Epithelial cell of proximal tubule (primary cell): ENCODE measurements at regions not wholly inside any gene's neighbourhood (a gene's known extent, or its start where the extent isn't known, plus 50 kb on each side); places are given as distances from the start of the nearest gene placed in this dataset.

Experiments
- DNase-seq: peaks from one replicate; pipeline ENCODE4 v3.0.0-alpha.2; 2011; ENCODE audit warnings: low read depth
- H3K4me3 ChIP-seq: 2 replicates; pipeline ENCODE4 v1.5.1; 2011; ENCODE audit warnings: low read depth, mild to moderate bottlenecking, low read length
- TF ChIP-seq, protein P1 (sequence below): conservative IDR thresholded peaks from 2 replicates; pipeline ENCODE4 v1.5.1; 2012; ENCODE audit warnings: low read depth, mild to moderate bottlenecking, low read length

DNA sequence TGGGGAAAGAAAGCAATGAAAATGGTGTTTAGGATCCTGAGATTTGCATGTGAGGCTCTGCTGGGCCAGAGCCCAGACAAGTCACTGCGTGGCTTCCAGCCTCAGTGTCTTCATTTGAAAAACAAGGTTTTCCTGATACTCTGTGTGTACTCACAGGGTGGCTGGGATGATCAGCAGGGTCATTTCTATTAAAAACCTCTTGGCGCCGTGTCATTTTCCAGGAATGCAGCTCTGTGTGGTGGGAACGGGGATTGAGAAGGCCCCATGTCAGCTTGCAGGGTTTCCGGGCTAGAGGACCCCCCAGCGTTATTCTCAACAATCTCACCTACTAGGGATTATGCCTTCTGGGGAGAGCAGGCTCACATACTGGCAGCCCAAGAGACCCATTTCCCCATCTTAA is 73.5 kb downstream of the FOXL1 start:
- DNase-seq = no peak
- TF ChIP-seq, protein P1, sequence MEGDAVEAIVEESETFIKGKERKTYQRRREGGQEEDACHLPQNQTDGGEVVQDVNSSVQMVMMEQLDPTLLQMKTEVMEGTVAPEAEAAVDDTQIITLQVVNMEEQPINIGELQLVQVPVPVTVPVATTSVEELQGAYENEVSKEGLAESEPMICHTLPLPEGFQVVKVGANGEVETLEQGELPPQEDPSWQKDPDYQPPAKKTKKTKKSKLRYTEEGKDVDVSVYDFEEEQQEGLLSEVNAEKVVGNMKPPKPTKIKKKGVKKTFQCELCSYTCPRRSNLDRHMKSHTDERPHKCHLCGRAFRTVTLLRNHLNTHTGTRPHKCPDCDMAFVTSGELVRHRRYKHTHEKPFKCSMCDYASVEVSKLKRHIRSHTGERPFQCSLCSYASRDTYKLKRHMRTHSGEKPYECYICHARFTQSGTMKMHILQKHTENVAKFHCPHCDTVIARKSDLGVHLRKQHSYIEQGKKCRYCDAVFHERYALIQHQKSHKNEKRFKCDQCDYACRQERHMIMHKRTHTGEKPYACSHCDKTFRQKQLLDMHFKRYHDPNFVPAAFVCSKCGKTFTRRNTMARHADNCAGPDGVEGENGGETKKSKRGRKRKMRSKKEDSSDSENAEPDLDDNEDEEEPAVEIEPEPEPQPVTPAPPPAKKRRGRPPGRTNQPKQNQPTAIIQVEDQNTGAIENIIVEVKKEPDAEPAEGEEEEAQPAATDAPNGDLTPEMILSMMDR = no peak
- H3K4me3 ChIP-seq = no peak overlapping the region

DNA sequence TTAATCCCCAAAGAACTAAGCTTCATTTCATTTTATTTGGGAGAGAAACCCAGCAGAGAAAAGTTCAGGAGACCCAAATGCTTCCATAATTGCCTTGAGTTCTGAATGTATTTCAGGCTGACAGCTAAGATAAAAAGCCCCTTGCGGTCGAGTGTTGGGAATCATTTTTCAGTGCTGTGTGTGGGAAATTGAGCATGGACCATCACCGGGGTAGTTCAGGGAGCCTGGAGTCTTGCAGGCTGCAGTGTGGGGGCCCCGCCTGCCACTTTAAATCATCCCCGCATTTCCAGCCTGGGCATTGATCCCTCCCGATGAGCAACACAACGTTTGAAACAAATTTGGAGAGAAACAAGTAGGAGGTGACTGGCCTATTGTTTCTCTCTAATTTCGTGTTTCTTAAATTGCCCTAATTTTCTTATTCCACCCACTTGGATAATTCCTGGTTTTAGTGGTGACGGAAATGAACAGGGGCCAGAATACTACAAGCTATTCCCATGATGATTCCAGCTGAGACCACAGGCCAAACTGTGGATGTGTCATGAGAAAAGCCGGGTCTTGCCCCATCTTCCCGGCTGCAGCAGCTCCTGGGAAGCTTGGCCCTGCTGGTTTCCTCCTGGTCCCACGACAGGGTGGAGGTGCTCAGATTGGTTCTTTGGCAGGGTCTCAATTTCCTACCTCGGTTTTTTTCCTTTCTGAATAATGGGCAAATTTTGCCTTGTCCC is 75.1 kb downstream of the FOXL1 start:
- DNase-seq = no peak
- TF ChIP-seq, protein P1 = no peak
- no peak overlapping the region for H3K4me3 ChIP-seq

DNA sequence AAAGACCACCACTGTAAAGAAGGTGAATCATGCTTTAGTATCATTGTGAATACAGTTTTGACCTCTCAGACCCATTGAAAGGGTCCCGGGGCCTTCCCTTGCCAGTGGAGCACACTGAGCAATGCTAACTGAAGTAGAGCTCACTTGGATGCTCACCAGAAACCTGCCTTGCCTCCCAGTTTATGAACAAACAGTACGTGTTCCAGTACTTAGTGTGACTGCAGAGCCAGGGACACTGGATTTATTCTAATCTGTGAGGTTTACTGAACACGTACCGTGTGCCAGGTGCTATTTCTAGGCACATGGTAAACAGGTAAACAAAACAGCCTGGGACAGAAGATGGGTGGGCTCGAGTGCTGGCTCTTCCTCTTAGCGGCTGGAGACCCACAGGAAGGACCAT is 79.6 kb downstream of the FOXL1 start:
- H3K4me3 ChIP-seq = no peak overlapping the region
- TF ChIP-seq, protein P1 = no peak
- DNase-seq = no peak

DNA sequence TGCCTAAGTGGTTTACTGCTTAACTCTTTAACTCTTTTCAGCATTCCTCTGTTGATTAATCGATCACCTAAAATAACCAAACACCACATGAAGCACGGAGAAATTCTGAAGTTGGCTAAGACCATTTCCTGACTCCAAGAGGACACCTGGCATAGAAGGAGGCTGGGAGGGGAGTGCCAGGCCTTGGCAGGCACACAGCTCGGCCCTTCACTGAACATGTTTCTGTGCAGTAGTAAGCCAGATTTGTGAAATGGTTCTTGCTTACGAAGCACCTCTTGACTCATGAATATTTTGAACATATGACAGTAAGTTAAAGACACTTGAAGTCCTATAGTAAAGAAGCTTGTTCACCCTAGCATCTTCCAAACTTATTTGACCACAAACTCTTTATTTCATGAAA is 82.3 kb downstream of the FOXL1 start:
- no peak for DNase-seq
- H3K4me3 ChIP-seq = no peak overlapping the region
- TF ChIP-seq, protein P1 = no peak

DNA sequence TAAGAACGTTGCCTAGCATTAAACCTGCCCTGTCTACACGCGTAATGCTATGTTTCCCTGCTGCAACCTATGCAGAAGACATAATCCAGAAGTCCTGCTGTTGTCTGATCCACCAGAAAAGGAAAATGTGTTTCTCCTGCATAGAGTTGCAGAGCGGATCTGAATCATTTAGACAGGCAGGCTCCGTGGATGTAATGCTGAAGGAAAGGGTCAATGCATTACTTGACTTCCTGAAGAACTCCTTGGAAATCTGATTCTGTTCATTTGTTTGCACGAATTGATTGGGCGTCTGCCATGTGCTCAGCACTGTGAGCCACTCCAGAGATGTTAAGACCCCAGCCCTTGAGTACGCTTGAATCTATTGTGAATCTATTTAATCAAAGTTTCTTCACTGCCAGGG is 83.4 kb downstream of the FOXL1 start:
- TF ChIP-seq, protein P1 = no peak
- no peak for DNase-seq
- no peak overlapping the region for H3K4me3 ChIP-seq

DNA sequence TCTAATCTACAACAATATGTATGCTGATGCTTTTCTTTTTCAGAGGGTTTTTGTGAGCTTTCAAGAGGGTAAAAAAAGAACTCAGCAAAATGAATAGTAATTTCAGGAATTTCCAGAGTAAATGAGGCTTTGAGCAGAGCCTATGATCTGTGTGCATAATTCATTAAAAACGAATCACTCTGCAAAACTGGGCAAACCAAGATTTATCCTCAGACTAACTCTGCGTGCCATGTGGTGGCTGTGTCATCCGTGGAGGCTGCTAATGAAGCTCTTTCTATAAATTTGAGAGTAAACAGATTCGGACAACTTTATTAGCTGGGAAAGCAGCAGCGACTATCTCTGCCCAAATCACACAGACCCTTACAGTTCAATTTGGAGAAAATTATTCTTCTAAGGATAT is 83.8 kb downstream of the FOXL1 start:
- TF ChIP-seq, protein P1 = no peak
- DNase-seq = no peak
- no peak overlapping the region for H3K4me3 ChIP-seq

DNA sequence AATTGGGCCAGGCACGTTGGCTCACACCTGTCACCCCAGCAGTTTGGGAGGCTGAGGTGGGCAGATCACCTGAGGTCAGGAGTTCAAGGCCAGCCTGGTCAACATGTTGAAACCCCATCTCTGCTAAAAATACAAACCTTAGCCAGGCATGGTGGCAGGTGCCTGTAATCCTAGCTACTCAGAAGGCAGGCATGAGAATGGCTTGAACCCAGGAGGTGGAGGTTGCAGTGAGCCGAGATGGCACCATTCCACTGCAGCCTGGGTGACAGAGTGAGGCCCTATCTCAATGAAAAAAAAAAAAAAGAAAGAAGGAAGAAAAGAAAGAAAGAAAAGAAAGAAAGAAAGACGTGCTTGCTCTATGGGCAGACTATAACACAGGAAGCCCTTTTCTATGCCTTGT is 84.4 kb downstream of the FOXL1 start:
- no peak for DNase-seq
- TF ChIP-seq, protein P1 = no peak
- H3K4me3 ChIP-seq = no peak overlapping the region
